ENCODE measurements at regions not wholly inside any gene's neighbourhood (a gene's known extent, or its start where the extent isn't known, plus 50 kb on each side); places are given as distances from the start of the nearest gene placed in this dataset.

GRCh38 chr14:58961045-58961731 lies 227.3 kb upstream of the DAAM1 start:
- no peak for TF ChIP-seq POLR2A (IDR thresholded peaks at IDR 0.05)
- no peak for TF ChIP-seq CTCF (IDR thresholded peaks at IDR 0.05)

Data from adrenal gland (tissue), 5 donors.